ENCODE measurements at regions not wholly inside any gene's neighbourhood (a gene's known extent, or its start where the extent isn't known, plus 50 kb on each side); places are given as distances from the start of the nearest gene placed in this dataset.

DNA sequence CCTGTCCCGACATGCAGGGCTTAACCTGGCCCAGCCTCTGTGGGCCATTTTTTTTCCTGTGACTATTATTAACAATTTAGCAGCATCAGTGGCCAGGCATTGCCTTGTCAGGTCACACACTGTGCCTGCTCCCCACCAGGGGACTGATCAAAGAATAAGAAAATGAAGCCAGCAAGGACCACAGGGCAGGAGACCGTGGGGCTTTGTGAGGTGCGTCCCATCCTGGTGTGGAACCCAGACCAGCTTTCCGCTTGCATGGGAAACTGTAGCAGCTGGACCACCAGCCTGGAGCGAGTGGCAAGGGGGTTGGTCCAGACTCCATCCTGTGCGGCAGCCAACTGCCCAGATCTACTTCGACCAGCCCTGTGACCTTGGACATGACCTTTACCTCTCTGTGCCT, 218.3 kb downstream of the ANKRD60 start:
- ChIA-PET CTCF (no interaction called here), POLR2A (ENCODE audit: low non-redundant PET) (no interaction called here)
- BruUV-seq (replicated peaks): no TSS peak

DNA sequence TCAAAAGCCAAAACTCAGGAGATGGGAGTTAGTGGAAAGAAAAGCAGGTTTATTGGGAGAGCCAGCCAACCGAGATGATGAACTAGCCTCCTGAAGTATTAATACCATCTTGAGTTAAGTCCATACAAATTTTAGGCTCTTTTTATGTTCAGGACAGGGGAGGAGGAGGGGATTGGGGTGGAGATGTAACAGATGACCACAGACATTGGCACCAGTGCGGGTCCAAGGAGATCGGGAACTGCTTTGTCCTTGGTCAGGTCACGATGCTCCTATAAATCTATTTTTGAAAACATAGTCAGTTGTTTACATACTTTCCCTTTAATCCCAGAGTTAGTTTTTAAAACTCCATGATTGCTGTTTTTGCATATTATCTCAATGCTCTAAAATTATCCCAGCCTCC, 219.6 kb downstream of the ANKRD60 start:
- intact Hi-C loops (cut with micrococcal nuclease; ENCODE audit: unreplicated experiment): no loop called here
- no peak overlapping the region for H3K4me3 ChIP-seq (ENCODE audit: low read depth, low read length, poor library complexity, severe bottlenecking)
- H3K27ac ChIP-seq (ENCODE audit: low read depth, low read length, poor library complexity, severe bottlenecking): no peak overlapping the region
- no peaks in the 10 kb centered on the region for H3K4me1 ChIP-seq (ENCODE audit: insufficient read depth, low read length, poor library complexity, severe bottlenecking)
- no peak for DNase-seq (ENCODE audit: low spot score)
- no TSS peak for BruUV-seq (replicated peaks)
- H3K9me3 ChIP-seq (ENCODE audit: low read depth, low read length, poor library complexity, severe bottlenecking): no peaks in the 10 kb centered on the region
- POLR2A ChIA-PET (ENCODE audit: low non-redundant PET): no interaction called here
- CTCF ChIA-PET: no interaction called here
- no peaks in the 10 kb centered on the region for H3K27me3 ChIP-seq (replicated peaks; ENCODE audit: insufficient read depth, low read depth, low read length, poor library complexity)
- no peak for TF ChIP-seq EZH2 (IDR thresholded peaks at IDR 0.05; ENCODE audit: borderline replicate concordance, low read depth, low read length, poor library complexity, severe bottlenecking)
- TF ChIP-seq, protein P1, sequence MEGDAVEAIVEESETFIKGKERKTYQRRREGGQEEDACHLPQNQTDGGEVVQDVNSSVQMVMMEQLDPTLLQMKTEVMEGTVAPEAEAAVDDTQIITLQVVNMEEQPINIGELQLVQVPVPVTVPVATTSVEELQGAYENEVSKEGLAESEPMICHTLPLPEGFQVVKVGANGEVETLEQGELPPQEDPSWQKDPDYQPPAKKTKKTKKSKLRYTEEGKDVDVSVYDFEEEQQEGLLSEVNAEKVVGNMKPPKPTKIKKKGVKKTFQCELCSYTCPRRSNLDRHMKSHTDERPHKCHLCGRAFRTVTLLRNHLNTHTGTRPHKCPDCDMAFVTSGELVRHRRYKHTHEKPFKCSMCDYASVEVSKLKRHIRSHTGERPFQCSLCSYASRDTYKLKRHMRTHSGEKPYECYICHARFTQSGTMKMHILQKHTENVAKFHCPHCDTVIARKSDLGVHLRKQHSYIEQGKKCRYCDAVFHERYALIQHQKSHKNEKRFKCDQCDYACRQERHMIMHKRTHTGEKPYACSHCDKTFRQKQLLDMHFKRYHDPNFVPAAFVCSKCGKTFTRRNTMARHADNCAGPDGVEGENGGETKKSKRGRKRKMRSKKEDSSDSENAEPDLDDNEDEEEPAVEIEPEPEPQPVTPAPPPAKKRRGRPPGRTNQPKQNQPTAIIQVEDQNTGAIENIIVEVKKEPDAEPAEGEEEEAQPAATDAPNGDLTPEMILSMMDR (conservative IDR thresholded peaks at IDR 0.05; ENCODE audit: low read depth, low read length): no peak
- H3K36me3 ChIP-seq (ENCODE audit: insufficient read depth, low read length, poor library complexity, severe bottlenecking): no peaks in the 10 kb centered on the region

More for the DNA sequence above, 218.3 kb downstream of the ANKRD60 start:
- Histone ChIP-seq H3K27me3 (replicated peaks; ENCODE audit: insufficient read depth, low read depth, low read length, poor library complexity) (no peaks in the 10 kb centered on the region), H3K27ac (ENCODE audit: low read depth, low read length, poor library complexity, severe bottlenecking) (no peak overlapping the region), H3K4me1 (ENCODE audit: insufficient read depth, low read length, poor library complexity, severe bottlenecking) (no peaks in the 10 kb centered on the region), H3K9me3 (ENCODE audit: low read depth, low read length, poor library complexity, severe bottlenecking) (no peaks in the 10 kb centered on the region), H3K4me3 (ENCODE audit: low read depth, low read length, poor library complexity, severe bottlenecking) (no peak overlapping the region), H3K36me3 (ENCODE audit: insufficient read depth, low read length, poor library complexity, severe bottlenecking) (no peaks in the 10 kb centered on the region)
- TF ChIP-seq, protein P1 (conservative IDR thresholded peaks at IDR 0.05; ENCODE audit: low read depth, low read length): no peak
- TF ChIP-seq EZH2 (IDR thresholded peaks at IDR 0.05; ENCODE audit: borderline replicate concordance, low read depth, low read length, poor library complexity, severe bottlenecking): no peak
- intact Hi-C loops (cut with micrococcal nuclease; ENCODE audit: unreplicated experiment): no loop called here
- no peak for DNase-seq (ENCODE audit: low spot score)

- intact Hi-C loops (cut with micrococcal nuclease; ENCODE audit: unreplicated experiment): no loop called here
- no peak overlapping the region for H3K27ac ChIP-seq (ENCODE audit: low read depth, low read length, poor library complexity, severe bottlenecking)
- CTCF ChIA-PET: no interaction called here
- BruUV-seq (replicated peaks): no TSS peak
- no peaks in the 10 kb centered on the region for H3K4me1 ChIP-seq (ENCODE audit: insufficient read depth, low read length, poor library complexity, severe bottlenecking)
- TF ChIP-seq EZH2 (IDR thresholded peaks at IDR 0.05; ENCODE audit: borderline replicate concordance, low read depth, low read length, poor library complexity, severe bottlenecking): no peak
- TF ChIP-seq, protein P1 (conservative IDR thresholded peaks at IDR 0.05; ENCODE audit: low read depth, low read length): no peak
- H3K9me3 ChIP-seq (ENCODE audit: low read depth, low read length, poor library complexity, severe bottlenecking): no peaks in the 10 kb centered on the region
- no peak overlapping the region for H3K4me3 ChIP-seq (ENCODE audit: low read depth, low read length, poor library complexity, severe bottlenecking)
- H3K36me3 ChIP-seq (ENCODE audit: insufficient read depth, low read length, poor library complexity, severe bottlenecking): no peaks in the 10 kb centered on the region
- H3K27me3 ChIP-seq (replicated peaks; ENCODE audit: insufficient read depth, low read depth, low read length, poor library complexity): no peaks in the 10 kb centered on the region
- DNase-seq (ENCODE audit: low spot score): no peak
- POLR2A ChIA-PET (ENCODE audit: low non-redundant PET): no interaction called here
These were observed 220.0 kb downstream of the ANKRD60 start for GRCh38 chr20:58008413-58008812.
